Stomach (tissue), 8 donors: ENCODE measurements at regions not wholly inside any gene's neighbourhood (a gene's known extent, or its start where the extent isn't known, plus 50 kb on each side); places are given as distances from the start of the nearest gene placed in this dataset.
A peak's percentile ranks its signal among the peaks of the same experiment; 100 is the strongest.
"Not testable (repeated sequence)": the region's sequence is repeated elsewhere in the genome, so short reads cannot be mapped to it uniquely, and the experiment has no call there.

Experiments used
- DNase-seq, 2 donors: peaks; one replicate each; pipeline versions ENCODE4 v3.0.0 to v3.0.0-alpha.2; 2013 to 2019
- H3K27ac ChIP-seq, 5 donors: fragments of 200-600 bp in 4 of 5; sonication (generic) in 4 of 5; one replicate each; pipeline ENCODE4 v1.5.1; 2013 to 2019; ENCODE audit warnings: mild to moderate bottlenecking in 1 of 5, moderate library complexity in 1 of 5
- H3K27me3 ChIP-seq, 3 donors: fragments of 200-600 bp; sonication (generic); one replicate each; pipeline ENCODE4 v1.5.1; 2017 to 2019; ENCODE audit warnings: mixed run types in 1 of 3
- H3K36me3 ChIP-seq, 4 donors: fragments of 200-600 bp; sonication (generic); 1 replicate in 3 of 4; 2 replicates in 1 of 4; pipeline ENCODE4 v1.5.1; 2016 to 2019
- H3K4me1 ChIP-seq, 4 donors: fragments of 200-600 bp; sonication (generic); one replicate each; pipeline ENCODE4 v1.5.1; 2016 to 2019
- H3K4me3 ChIP-seq, 4 donors: fragments of 200-600 bp; sonication (generic) in 3 of 4; one replicate each; pipeline ENCODE4 v1.5.1; 2016 to 2019; ENCODE audit warnings: mild to moderate bottlenecking in 1 of 4
- H3K9me3 ChIP-seq, 4 donors: fragments of 200-600 bp; sonication (generic); one replicate each; pipeline ENCODE4 v1.5.1; 2016 to 2019
- EP300 ChIP-seq: sonication (generic); formaldehyde crosslinking; IDR thresholded peaks from one replicate; pipeline ENCODE4 v1.6.1; 2017; ENCODE audit warnings: antibody characterized with exemption
- POLR2A ChIP-seq, 4 donors: fragments of 450-650 bp; IDR thresholded peaks; one replicate each; pipeline ENCODE4 v1.6.1; 2016; ENCODE audit warnings: antibody characterized with exemption in 4 of 4, control low read depth in 2 of 4, mild to moderate bottlenecking in 1 of 4, moderate library complexity in 1 of 4
- POLR2AphosphoS5 ChIP-seq, 3 donors: sonication (generic); formaldehyde crosslinking; IDR thresholded peaks; one replicate each; pipeline ENCODE4 v1.6.1; 2016; ENCODE audit warnings: antibody characterized with exemption in 3 of 3
- WGBS, 5 donors: extraction: QIAGEN DNeasy Blood & Tissue Kit in 3 of 5; methylation state at CpG; one replicate each; pipeline versions ENCODE4 v1.1.5 to v1.1.7; 2013 to 2018; 5-methylcytosine and 5-hydroxymethylcytosine counted together
- intact Hi-C: fragments of 100-400 bp; cut with DNase I; formaldehyde crosslinking; loops from one replicate; pipeline ENCODE4 v1.15.1; 2023; ENCODE audit warnings: low total_unique reads
- TF ChIP-seq, protein P1 (sequence below), 7 experiments: fragments of 450-650 bp in 4 of 7; fragments of 200-600 bp in 3 of 7; sonication (generic) in 3 of 7; IDR thresholded peaks; one replicate each; pipeline ENCODE4 v1.5.1; 2016 to 2019; ENCODE audit warnings: antibody characterized with exemption in 7 of 7, control low read depth in 2 of 7, mild to moderate bottlenecking in 1 of 7
- donor health status: healthy with polysubstance abuse.
- donor health status: Bipolar disorder and iron deficiency.
- donor health status: healthy.

DNA sequence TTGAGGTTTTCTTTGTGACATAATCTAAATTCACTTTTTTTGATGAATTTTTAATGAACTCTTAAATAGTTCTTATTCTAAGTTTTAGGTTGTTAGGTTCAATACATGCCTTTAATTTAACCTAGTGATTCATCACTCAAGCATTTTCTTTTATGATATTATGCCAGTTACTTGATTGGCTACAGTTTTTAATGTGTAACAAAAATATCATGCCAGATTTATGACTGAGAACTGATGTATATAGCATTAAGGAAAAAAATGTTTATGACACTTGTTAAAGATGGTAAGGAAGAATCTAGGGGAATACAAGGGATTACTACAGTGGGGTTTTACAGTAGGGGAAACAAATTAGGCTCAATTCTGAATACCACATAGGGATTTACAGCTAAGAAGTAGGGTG is 103.1 kb downstream of the VGLL3 start:
- Histone ChIP-seq H3K4me1 (peaks cover 0 to 5% (median 0%) of the 10 kb centered on the region in 4 donors), H3K27me3 (no peaks in the 10 kb centered on the region), H3K4me3 (no peak overlapping the region), H3K27ac (no peak overlapping the region), H3K9me3 (no peaks in the 10 kb centered on the region), H3K36me3 (no peaks in the 10 kb centered on the region)
- TF ChIP-seq POLR2AphosphoS5 (IDR thresholded peaks at IDR 0.05) (no peak), POLR2A (IDR thresholded peaks at IDR 0.05) (no peak), EP300 (no peak)
- TF ChIP-seq, protein P1, sequence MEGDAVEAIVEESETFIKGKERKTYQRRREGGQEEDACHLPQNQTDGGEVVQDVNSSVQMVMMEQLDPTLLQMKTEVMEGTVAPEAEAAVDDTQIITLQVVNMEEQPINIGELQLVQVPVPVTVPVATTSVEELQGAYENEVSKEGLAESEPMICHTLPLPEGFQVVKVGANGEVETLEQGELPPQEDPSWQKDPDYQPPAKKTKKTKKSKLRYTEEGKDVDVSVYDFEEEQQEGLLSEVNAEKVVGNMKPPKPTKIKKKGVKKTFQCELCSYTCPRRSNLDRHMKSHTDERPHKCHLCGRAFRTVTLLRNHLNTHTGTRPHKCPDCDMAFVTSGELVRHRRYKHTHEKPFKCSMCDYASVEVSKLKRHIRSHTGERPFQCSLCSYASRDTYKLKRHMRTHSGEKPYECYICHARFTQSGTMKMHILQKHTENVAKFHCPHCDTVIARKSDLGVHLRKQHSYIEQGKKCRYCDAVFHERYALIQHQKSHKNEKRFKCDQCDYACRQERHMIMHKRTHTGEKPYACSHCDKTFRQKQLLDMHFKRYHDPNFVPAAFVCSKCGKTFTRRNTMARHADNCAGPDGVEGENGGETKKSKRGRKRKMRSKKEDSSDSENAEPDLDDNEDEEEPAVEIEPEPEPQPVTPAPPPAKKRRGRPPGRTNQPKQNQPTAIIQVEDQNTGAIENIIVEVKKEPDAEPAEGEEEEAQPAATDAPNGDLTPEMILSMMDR (IDR thresholded peaks at IDR 0.05): no peak
- intact Hi-C loops: no loop called here
- no peak for DNase-seq

GRCh38 chr3:86880066-86880465 is 110.9 kb downstream of the VGLL3 start:
- no peaks in the 10 kb centered on the region for H3K27me3 ChIP-seq
- no peak overlapping the region for H3K27ac ChIP-seq
- TF ChIP-seq EP300 (no peak), POLR2A (IDR thresholded peaks at IDR 0.05) (no peak), POLR2AphosphoS5 (IDR thresholded peaks at IDR 0.05) (no peak)
- TF ChIP-seq, protein P1 (IDR thresholded peaks at IDR 0.05): no peak
- H3K9me3 ChIP-seq: no peaks in the 10 kb centered on the region
- 89 to 90% (median 90%) methylated on average over 6 of the region's 6 CpGs for WGBS, 5 donors
- no peaks in the 10 kb centered on the region for H3K4me1 ChIP-seq
- H3K4me3 ChIP-seq: no peak overlapping the region
- H3K36me3 ChIP-seq: no peaks in the 10 kb centered on the region
- intact Hi-C loops: no loop called here
- DNase-seq: no peak

DNA sequence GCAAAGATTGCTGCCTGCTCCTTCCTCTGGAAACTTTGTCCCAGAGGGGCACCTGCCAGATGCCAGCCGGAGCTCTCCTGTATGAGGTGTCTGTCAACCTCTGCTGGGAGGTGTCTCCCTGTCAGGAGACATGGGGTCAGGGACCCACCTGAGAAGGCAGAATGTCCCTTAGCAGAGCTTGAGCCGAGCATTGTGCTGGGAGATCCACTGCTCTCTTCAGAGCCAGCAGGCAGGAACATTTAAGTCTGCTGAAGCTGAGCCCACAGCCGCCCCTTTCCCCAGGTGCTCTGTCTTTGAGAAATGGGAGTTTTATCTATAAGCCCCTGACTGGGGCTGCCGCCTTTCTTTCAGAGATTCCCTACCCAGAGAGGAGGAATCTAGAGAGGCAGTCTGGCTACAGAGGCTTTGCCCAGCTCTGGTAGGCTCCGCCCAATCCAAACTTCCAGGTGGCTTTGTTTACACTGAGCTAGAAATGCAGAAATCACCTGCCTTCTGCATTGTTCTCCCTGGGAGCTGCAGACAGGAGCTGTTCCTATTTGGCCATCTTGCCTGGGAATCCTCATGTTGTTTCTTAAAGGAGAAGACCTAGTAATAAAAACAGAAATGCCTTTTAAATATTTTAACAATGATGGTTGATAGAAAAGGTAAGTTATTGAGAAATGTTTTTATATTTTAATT is 114.3 kb downstream of the VGLL3 start:
- DNase-seq: peak in 1 of 2 donors; percentile 63
- H3K36me3 ChIP-seq, H3K4me3 ChIP-seq, H3K27me3 ChIP-seq, H3K27ac ChIP-seq, H3K4me1 ChIP-seq, intact Hi-C loops, H3K9me3 ChIP-seq: not testable (repeated sequence)
- WGBS, 5 donors: 33 to 50% (median 40%) methylated on average over 5 of the region's 5 CpGs

- H3K9me3 ChIP-seq, H3K4me3 ChIP-seq, H3K4me1 ChIP-seq, H3K27me3 ChIP-seq, intact Hi-C loops, H3K36me3 ChIP-seq, H3K27ac ChIP-seq, DNase-seq: not testable (repeated sequence)
- WGBS, 5 donors: 89 to 96% (median 96%) methylated on average over 1 of the region's 1 CpG
Observed at GRCh38 chr3:86874790-86875189, 116.2 kb downstream of the VGLL3 start.

- Histone ChIP-seq H3K9me3 (no peaks in the 10 kb centered on the region), H3K4me3 (no peak overlapping the region), H3K4me1 (no peaks in the 10 kb centered on the region), H3K36me3 (no peaks in the 10 kb centered on the region), H3K27me3 (no peaks in the 10 kb centered on the region), H3K27ac (no peak overlapping the region)
- peak in 1 of 2 donors; percentile 14 for DNase-seq
- intact Hi-C loops: no loop called here
- whole genome bisulfite sequencing, 5 donors: 57 to 73% (median 71%) methylated on average over 4 of the region's 4 CpGs
- no peak for TF ChIP-seq POLR2AphosphoS5 (IDR thresholded peaks at IDR 0.05)
- no peak for TF ChIP-seq EP300
- TF ChIP-seq POLR2A (IDR thresholded peaks at IDR 0.05): no peak
- TF ChIP-seq, protein P1 (IDR thresholded peaks at IDR 0.05): no peak
Observed at GRCh38 chr3:86869566-86869965, 121.4 kb downstream of the VGLL3 start.
